ENCODE measurements at regions not wholly inside any gene's neighbourhood (a gene's known extent, or its start where the extent isn't known, plus 50 kb on each side); places are given as distances from the start of the nearest gene placed in this dataset.

DNA sequence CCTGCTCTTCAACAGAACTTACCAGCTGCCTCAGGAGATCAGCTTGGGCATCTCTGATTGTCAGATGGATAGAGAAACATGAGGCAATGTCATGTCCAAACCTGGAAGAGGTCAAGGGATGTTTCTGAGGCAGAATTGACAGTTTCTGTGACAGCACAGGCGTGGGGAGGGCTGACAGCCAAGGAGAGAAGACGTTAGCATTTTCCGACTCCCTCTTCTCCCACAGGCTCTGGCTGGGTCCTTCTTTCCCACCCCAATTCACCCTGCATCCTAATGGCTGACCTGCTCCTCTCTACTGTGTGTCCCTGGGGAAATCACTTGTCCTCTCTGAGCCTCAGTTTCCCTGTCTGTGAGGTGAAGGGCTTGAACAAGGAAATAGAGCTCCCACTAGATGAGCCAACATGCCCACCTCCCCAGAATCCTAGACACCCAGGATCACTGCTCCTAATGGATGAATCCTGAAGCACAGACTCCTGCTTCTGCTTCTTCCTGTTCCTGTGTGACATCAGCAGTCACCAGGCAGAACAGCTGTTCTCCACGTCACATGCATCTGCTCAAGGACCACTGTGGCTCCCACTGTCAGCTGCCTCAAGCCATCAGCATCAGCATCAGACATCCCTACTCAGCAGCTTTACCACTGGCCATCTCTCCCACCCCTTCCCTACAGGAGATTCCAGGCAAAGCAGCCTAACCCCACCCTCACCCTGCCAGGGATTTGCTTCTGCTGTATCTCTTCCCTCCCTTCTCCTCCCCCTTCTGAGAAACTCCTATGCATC is 408.0 kb downstream of the MATN1 start:
- TF ChIP-seq, protein P1, sequence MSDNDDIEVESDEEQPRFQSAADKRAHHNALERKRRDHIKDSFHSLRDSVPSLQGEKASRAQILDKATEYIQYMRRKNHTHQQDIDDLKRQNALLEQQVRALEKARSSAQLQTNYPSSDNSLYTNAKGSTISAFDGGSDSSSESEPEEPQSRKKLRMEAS (IDR thresholded peaks at IDR 0.05), result no peak
- TF ChIP-seq, protein P2, sequence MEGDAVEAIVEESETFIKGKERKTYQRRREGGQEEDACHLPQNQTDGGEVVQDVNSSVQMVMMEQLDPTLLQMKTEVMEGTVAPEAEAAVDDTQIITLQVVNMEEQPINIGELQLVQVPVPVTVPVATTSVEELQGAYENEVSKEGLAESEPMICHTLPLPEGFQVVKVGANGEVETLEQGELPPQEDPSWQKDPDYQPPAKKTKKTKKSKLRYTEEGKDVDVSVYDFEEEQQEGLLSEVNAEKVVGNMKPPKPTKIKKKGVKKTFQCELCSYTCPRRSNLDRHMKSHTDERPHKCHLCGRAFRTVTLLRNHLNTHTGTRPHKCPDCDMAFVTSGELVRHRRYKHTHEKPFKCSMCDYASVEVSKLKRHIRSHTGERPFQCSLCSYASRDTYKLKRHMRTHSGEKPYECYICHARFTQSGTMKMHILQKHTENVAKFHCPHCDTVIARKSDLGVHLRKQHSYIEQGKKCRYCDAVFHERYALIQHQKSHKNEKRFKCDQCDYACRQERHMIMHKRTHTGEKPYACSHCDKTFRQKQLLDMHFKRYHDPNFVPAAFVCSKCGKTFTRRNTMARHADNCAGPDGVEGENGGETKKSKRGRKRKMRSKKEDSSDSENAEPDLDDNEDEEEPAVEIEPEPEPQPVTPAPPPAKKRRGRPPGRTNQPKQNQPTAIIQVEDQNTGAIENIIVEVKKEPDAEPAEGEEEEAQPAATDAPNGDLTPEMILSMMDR (IDR thresholded peaks at IDR 0.05 in 2 of 3, conservative IDR thresholded peaks at IDR 0.05 in 1 of 3; ENCODE audit: borderline replicate concordance in 1 of 3, insufficient read depth in 1 of 3, low read depth in 2 of 3, low read length in 2 of 3), result no peak
- TF ChIP-seq EZH2 (IDR thresholded peaks at IDR 0.05) (no peak), YY1 (IDR thresholded peaks at IDR 0.05; ENCODE audit: extremely low read depth, insufficient replicate concordance, low read depth, low read length) (no peak), EZH2phosphoT487 (IDR thresholded peaks at IDR 0.05; ENCODE audit: borderline replicate concordance) (no peak), RAD21 (IDR thresholded peaks at IDR 0.05; ENCODE audit: low read depth) (no peak), FOSL1 (IDR thresholded peaks at IDR 0.05; ENCODE audit: low read depth) (no peak), SIN3A (IDR thresholded peaks at IDR 0.05; ENCODE audit: low read depth) (no peak), TCF7L2 (IDR thresholded peaks at IDR 0.05; ENCODE audit: borderline replicate concordance, extremely low read depth, insufficient read depth, insufficient read length) (no peak), POLR2A (IDR thresholded peaks at IDR 0.05; ENCODE audit: borderline replicate concordance, extremely low read depth, insufficient read depth, insufficient read length) (no peak), POLR2AphosphoS5 (IDR thresholded peaks at IDR 0.05; ENCODE audit: low read depth, low read length) (no peak), SRF (IDR thresholded peaks at IDR 0.05; ENCODE audit: low read depth) (no peak)
- TF ChIP-seq, protein P3, sequence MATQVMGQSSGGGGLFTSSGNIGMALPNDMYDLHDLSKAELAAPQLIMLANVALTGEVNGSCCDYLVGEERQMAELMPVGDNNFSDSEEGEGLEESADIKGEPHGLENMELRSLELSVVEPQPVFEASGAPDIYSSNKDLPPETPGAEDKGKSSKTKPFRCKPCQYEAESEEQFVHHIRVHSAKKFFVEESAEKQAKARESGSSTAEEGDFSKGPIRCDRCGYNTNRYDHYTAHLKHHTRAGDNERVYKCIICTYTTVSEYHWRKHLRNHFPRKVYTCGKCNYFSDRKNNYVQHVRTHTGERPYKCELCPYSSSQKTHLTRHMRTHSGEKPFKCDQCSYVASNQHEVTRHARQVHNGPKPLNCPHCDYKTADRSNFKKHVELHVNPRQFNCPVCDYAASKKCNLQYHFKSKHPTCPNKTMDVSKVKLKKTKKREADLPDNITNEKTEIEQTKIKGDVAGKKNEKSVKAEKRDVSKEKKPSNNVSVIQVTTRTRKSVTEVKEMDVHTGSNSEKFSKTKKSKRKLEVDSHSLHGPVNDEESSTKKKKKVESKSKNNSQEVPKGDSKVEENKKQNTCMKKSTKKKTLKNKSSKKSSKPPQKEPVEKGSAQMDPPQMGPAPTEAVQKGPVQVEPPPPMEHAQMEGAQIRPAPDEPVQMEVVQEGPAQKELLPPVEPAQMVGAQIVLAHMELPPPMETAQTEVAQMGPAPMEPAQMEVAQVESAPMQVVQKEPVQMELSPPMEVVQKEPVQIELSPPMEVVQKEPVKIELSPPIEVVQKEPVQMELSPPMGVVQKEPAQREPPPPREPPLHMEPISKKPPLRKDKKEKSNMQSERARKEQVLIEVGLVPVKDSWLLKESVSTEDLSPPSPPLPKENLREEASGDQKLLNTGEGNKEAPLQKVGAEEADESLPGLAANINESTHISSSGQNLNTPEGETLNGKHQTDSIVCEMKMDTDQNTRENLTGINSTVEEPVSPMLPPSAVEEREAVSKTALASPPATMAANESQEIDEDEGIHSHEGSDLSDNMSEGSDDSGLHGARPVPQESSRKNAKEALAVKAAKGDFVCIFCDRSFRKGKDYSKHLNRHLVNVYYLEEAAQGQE (IDR thresholded peaks at IDR 0.05; ENCODE audit: low read depth), result no peak

Data from HCT116 (cell line).